H1 (cell line): ENCODE measurements at regions not wholly inside any gene's neighbourhood (a gene's known extent, or its start where the extent isn't known, plus 50 kb on each side); places are given as distances from the start of the nearest gene placed in this dataset.

Experiments used
- CHD2 ChIP-seq: IDR thresholded peaks from 2 replicates; pipeline ENCODE4 v1.6.1; 2012; ENCODE audit warnings: low read length, improper control_type of control experiment
- KDM1A ChIP-seq: fragments of 200-600, 300-600 bp; sonication (generic); IDR thresholded peaks from 2 replicates; pipeline ENCODE4 v1.7.1; 2016; ENCODE audit warnings: mild to moderate bottlenecking, low read length, borderline replicate concordance
- SUZ12 ChIP-seq: fragments of 200-600 bp; sonication (generic); IDR thresholded peaks from 2 replicates; pipeline ENCODE4 v1.6.1; 2012; ENCODE audit warnings: mild to moderate bottlenecking, inconsistent platforms, low read length, moderate library complexity, mixed read lengths
- TF ChIP-seq, protein P1 (sequence below): IDR thresholded peaks from 2 replicates; pipeline ENCODE4 v1.6.1; 2012; ENCODE audit warnings: inconsistent platforms

DNA sequence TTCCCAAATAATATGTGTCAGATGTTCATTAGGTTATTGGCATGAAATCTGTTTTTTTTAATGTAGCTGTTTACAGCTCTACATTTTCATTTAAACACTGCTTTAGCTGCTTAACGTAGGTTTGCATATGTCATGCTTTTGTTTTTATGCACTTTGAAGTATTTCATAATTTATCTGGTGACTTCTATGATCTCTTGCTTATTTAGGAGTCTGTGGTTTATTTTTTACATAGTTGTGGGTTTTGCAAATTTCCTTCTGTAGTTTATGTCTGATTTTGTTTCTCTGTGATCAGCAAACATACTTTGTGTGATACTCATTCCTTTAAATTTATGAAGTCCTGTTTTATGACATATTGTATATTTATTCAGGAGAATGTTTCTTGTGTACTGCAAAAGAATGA lies 606.5 kb upstream of the PFKP start (continued):
- TF ChIP-seq SUZ12 (no peak), CHD2 (no peak), KDM1A (no peak)
- TF ChIP-seq, protein P1, sequence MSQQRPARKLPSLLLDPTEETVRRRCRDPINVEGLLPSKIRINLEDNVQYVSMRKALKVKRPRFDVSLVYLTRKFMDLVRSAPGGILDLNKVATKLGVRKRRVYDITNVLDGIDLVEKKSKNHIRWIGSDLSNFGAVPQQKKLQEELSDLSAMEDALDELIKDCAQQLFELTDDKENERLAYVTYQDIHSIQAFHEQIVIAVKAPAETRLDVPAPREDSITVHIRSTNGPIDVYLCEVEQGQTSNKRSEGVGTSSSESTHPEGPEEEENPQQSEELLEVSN = no peak
- TF ChIP-seq, all 59 proteins: peak for 0
